EH (cell line): ENCODE measurements at regions not wholly inside any gene's neighbourhood (a gene's known extent, or its start where the extent isn't known, plus 50 kb on each side); places are given as distances from the start of the nearest gene placed in this dataset.
"Not testable (repeated sequence)": the region's sequence is repeated elsewhere in the genome, so short reads cannot be mapped to it uniquely, and the experiment has no call there.

Source experiments
- DNase-seq: peaks from one replicate; pipeline ENCODE4 v3.0.0-alpha.2; 2015; ENCODE audit warnings: low read depth

DNA sequence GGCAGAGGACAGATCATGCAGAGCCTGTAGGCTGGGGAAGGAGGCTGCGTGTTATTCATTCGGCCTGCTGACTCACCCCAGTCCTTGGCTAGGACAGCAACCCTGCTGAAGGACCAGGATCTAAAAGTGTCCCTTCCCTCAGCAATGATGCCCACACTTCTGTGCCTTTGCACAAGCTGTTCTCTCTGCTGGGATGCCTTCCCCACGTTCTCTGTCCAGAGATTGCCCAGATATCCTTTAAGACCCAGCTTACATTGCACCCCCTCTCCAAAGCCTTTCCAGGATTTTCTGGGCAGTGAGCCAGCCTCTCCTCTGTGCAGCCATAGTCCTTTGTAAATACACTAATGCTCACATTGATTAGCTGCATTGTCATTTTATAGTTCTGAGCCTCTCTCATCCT lies 99.3 kb upstream of the CHD6 start:
- DNase-seq: peak; percentile 39

DNA sequence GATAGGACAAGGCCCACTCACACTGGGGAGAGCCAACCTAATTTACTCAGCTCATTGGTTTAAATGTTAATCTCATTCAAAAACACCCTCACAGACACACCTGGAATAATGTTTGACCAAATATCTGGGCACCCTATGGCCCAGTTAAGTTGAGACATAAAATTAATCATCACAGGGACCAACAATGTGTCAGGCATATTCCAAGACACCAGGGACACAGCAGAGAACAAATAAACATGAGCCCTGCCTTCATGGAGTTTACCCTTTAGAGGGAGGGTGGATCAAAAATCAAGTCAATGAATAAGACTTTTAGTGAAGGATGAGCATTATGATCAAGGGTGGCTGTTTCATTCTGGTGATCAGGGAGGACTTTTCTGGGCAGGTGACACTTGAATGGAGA lies 98.7 kb upstream of the CHD6 start:
- DNase-seq: no peak

DNA sequence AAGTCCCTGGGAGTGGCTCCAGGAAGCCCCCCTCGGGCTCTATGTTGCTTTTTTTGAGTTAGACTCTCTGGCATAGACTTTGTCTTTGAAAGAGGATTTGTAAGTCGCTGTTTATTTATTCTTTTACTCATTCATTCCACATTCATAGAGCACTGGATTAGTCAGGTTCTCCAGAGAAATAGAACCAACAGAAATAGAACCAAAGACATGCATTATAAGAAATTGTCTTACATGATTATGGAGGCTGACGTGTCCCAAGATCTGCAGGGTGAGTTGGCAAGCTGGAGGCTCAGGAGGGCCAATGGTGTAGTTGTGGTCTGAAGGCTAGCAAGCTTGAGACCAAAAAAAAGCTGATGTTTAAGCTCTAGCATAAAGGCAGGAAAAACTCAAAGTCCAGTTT lies 98.3 kb upstream of the CHD6 start:
- peak; percentile 68 for DNase-seq

DNA sequence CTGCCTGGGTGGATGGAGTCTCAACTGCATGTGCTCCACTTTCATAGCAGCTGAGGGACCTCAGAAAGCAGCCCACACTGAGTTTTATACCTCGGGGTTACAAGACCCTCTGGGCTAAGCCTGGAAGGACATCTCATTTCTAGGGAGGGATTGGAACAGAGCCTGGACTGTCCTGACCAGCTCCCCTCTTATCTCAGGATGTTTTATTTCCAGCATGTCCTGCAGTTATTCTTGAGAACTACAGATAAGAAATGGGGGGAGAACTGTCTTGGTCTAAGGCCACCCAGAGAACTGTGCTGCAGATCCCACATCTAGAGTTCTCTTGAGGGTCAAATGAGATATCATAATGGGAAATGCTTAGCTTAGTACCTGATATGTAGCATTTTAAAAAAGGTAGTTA lies 97.3 kb upstream of the CHD6 start:
- no peak for DNase-seq

DNA sequence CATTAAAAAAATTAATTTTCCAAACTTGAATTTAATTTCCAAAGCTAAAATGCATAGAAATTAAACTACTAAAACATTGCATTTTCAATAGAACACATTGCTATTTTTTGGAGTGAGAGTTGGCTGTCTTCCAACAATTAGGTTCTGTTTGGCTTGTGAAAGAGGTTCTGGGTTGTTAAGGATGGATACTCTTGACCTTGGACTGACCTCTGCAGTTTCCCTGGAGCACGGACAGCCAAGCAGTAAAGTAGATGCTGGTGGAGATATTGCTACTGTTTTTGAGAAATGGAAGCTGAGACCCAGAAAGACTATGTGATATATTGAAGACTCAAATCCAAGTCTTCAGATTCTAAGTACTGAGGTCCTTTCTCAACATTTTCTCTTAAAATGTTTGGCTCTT lies 95.9 kb upstream of the CHD6 start:
- DNase-seq: no peak

DNA sequence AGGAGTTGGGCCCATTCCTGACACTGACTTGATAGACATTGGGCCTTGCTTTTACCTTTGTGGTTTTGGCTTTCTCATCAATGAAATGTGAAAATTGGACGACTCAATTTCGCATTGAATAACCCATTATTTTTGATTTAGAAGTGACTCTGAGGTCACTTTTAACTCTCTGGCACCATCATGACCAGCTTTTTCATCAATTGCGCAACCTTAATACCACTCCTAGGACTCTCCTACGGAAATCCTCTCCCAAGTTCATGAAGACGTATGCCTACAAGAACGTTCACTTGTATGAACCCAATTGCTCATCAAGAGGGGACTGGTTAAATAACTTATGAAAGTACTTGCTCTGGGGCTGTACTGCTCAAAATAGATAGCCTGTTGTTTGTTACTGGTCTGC lies 86.7 kb upstream of the CHD6 start:
- no peak for DNase-seq

DNA sequence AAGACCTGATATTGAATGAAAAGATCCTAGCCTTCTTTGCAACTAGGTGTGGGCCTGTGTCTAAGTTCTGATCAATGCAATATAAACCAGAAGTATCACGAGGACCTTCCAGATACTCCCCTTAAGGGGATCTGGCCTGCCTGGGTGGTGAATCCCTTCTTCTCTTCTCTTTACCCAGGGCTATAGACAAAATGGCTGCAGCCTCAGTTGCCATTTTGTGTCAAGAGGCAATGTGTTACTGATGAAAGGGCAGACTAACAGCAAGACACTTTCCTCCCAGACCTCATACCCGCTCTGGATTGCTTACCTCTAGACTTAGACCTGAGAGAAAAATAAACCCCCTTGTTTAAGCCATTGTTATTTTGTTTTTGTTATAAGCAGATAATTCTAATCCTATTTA lies 84.5 kb upstream of the CHD6 start:
- no peak for DNase-seq

DNA sequence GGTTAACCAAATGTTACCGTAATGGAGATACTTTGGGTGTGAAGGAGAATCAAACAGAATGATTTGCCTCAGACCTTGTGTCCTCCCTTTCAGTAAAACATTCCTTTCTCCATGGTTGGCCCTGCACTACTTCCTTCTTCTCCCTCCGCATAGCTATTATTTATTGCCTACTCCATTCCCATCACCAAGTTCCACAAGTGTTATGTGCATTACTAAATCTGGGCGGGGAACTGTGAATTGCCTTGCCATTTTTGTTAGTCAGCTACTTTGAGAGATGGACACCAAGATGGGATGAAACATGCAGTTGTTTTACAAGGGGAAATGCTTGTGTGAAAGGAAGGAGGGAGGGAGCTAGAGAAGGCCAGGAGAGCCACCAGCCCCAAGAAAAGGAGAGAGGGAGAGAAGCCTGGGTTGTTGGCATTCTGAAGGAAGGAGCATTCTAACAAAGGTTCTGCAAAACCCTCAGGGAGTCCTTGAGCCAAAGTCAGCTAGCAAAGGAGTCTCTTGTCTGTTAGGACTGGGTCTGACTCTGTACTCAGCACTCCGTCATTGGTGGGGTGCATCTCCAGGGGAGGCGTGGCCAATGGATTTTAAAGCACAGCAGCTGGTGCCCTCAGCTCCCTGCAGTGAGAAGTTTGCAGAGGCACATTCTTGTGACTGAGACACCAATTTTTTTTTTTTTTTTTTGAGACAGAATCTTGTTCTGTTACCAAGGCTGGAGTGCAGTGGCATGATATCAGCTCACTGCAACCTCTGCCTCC lies 83.6 kb upstream of the CHD6 start:
- DNase-seq: peak; percentile 67

DNA sequence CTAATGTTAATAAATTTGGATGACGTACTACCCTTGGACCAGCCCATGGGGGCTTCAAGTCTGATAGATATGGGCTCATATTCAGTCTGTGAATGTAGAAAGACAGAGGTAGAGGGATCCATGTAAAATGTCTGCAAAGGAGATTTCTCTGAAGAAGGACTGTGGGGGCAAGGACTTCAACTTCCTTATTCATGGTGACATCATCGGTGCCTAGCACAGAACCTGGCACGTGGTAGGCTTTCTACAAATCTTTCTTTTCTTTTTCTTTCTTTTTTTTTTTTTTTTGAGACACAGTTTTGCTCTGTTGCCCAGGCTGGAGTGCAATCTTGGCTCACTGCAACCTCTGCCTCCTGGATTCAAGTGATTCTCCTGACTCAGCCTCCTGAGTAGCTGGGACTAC lies 81.5 kb upstream of the CHD6 start:
- DNase-seq: not testable (repeated sequence)

DNA sequence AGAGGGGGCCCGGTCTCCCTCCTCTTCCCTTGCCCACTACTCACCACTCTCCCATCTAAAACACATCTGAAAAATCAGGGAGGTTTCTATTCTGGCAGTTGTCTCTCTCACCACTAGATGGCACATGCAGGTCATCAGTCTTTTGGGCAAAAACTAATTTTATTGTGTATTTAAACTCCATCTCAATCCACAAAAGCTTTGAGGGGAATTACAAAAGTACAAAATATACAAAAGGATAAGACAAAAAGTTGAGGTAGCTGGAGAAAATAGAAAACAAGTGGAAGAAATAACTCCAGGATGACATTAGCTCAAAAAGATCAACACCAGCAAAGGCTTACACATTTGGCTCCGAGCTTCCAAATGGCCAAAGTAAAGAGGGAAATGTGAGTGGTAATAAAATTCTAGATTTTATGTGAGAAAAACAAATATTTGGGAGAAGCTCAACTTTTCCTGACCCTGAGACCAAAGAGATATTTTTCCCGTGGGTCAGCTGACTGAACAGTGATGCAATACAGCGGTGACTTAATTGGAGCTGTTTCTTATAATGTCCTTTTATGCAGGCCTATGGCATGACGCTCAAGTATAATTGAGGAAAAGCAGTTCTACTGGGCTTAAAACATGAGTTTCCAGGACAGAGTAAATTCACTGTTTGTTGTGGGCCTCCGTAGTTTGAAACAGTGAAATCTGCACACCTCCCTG lies 79.8 kb upstream of the CHD6 start:
- DNase-seq: peak; percentile 54

DNA sequence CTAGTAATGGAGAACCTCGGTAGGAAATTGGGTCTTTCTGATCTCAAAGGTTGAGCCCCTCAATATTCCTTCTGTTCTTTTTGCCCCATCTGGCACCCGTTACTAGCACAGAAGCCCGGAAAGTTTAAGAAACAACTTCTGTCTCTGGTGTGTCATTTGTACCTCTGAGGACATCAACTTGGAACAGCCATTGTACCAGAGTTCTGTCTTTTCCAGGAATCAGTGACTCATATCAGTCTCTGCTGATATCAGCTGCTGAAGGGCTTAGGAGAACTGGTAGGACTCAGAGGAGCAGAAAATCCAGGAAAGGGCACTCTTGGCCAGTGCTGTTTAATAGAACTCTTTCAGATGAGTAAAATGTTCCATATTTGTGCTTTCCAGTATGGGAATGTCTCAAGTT lies 78.3 kb upstream of the CHD6 start:
- peak; percentile 22 for DNase-seq

DNA sequence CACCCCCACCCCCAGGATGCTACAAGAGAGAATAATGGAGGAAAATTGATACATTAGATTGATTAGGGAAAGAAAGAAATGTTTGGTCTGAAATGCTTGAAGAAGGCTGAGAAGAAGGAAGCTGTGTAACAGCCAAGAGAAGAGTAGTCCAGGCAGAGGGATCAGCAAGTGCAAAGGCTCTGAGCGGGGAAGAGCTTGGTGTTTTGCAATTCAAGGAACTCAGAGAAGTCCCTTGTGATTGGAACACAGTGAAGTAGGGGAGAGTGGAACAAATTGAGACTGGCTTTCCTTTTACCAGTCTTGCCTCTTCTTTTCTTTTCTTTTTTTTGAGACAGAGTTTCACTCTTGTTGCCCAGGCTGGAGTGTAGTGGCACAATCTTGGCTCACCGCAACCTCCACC lies 76.6 kb upstream of the CHD6 start:
- no peak for DNase-seq

DNA sequence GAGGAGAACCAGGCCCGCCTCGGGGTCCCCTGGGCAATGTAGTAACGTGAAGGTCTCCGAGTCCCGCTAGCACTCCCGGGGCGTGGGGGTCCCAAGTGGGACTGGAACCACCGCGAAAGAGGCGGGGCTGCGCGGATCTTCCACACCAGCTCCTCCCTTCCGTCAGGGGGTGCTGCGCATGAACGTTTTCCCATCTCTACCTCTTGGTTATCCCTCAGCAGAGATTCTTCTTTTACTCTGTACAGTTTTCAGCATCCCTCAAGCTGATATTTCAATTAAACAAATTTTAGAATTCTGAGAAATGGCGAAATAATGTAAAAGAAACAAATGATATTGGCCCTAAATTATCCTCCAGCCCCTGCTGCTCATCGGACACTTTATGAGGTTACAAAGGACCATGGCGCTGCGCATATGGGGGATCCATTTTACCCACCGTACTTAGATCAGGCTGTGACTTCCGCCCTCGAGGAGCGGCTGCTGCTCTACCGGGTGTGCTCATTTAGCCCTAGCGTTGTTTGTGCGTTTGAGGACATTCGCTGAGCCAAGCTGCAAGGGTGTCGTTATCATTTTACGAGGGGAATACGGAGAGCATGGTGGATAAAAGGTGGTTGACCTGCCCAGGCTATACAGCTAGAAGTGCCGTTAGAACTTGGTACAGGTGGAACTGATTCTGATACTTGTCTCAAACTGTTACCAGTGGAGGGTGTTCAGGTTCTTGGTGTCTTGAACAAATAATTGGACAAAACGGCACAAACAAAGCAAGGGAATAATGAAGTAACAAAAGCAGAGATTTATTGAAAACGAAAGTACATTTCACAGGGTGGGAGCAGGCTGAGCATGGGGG lies 75.2 kb upstream of the CHD6 start:
- peak; percentile 85 for DNase-seq

DNA sequence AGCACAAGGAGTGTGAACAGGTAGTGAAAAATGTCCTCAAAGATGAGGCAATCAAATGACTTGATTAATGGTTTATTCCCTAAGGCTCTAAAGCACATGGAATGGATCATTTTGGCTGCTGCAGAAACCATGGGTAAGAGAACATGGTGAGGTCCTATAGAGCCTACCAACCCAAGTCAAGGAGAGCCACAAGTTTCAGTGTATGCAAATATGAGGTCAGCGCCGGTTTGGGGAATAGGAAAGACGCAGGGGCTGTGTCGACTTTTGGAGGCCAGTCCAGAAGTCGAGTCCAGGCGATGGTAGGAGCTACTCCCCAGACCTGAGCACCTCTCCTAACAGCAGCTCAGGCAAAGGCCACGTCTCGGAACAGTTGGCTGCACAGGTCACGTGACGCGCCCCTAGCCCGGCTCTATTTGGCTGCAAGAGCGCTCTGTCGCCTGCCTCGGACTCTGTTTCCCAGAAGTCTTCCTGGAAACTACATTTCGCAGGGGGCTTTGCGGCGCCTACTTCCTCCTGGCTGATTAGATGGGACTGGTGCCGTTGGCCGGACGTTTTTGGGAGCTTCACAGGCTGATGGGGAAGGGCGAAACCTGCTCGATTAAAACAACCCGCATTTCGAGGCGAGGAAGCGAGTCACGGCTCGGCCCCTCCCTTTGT lies 74.4 kb upstream of the CHD6 start:
- DNase-seq: peak; percentile 69

DNA sequence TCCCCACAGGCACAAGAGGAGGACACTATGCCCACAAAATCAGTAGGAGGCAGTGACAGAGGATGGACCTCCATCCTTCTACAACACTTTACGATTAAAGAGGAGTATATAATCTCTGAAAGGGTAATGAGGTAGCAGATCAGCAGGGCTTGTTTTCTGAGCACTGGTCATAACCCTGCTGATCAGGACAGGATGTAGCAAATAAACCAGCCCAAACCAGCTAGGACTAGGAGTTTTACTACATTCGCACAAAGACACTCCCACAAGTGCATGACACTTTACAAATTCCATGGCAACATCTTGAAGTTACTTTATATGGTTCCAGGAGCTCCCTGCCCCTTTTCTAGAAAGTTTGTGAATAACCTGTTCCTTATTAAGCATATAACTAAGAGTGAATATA lies 73.3 kb upstream of the CHD6 start:
- no peak for DNase-seq

DNA sequence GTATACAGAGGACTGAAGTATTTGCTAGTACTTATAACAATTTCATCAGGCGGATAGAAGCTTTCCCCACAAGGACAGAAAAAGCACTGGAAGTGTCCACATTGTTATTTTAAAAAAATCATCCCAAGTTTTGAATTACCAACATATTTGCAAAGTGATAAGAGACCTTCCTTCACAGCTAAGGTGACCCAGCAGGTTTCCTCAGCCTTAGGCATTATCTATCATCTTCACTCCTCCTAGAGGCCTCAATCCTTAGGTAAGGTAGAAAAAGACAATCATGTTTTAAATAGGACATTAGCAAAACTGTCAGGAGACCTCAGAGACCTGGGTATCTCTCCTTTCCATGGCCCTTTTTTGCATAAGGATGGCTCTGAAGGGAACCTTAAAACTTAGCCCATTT lies 72.5 kb upstream of the CHD6 start:
- DNase-seq: no peak

DNA sequence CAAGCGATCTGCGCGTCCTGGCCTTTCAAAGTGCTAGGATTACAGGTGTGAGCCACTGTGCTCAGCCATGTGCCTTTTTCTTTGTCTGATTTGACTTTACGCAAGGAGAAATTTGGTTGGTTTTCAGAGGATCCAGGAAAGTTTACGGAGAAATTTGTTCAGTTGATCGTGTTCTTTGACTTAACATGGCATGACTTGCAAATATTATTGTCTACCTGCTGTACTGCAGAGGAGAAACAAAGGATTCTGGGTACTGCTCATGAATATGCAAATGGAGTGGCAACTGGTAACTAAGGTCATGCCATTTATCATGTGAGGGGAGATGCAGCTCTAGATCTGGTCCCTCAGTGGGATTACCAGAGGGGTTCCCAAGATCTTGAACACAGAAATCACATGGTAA lies 68.8 kb upstream of the CHD6 start:
- no peak for DNase-seq

DNA sequence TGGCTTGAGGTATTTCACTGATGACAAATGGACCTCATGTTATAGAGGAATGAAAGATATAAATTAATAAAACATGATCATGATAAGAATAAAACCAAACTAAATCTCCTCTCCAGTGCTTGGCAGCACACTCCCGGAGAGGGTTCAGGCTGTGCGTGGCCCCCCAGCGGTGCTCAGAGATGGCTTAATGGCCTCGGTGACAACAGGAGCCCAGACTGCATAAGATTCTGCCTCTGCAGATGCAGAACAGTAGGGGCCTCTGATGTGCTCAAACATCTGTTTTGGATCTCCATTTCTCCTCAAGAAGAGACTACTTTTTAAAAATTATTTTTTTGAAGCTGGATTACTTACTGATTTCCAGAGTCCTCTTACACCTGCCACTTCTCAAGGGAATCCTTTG lies 67.0 kb upstream of the CHD6 start:
- not testable (repeated sequence) for DNase-seq

DNA sequence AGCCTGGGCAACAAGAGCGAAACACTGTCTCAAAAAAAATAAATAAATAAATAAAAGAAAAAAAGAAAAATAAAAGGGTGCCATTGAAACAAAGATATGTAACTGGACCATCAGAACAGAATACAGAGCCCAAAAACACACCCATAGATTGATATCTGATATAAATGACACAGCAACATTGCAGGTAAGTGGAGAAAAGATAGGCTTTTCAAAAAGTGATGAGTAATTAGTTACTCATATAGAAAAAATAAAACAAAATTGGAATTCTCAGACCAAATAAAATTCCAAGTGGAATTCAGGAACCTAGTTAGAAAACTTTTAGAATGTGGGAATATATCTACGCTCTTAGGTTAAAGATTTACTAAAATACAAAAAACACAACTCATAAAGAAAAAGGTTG lies 60.6 kb upstream of the CHD6 start:
- DNase-seq: no peak

DNA sequence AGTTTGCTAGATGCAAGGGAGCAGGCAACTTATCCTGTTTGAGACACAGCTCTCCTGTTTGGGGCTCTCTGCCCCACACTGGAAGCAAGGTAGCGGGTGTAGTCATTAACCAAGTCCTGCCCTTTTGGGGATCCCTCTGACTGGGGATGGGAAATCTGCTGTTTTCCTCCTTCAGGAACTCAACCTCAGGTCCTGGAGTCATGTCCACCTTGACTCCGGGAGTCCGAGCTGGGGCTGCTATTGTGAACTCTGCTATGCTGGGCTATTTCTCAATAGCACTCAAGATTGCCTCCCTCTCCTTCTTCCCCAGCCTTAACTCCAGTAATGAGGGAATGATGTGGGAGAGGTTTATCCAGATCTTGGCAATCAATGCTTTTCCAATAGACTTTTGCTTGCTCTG lies 54.1 kb upstream of the CHD6 start:
- DNase-seq: no peak

DNA sequence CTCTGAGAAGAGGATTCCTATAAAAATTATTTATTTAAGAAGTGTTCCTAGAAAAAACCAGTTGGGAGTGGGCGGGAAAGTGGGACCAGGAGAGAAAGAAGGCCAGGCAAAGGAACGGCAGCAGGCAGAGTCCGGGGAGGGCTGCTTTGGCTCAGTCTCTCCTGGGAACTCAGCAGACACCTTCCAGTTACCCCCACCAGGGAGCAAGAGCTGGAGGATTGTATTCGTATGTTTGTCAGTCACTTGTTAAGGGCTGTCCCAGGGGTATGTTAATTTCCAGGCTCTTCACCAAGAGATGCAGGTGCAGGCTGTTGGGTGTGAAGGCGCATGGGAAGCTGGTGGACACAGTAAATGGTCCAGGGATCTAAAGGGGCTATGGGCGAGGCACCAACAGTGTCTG lies 53.0 kb upstream of the CHD6 start:
- DNase-seq: no peak

DNA sequence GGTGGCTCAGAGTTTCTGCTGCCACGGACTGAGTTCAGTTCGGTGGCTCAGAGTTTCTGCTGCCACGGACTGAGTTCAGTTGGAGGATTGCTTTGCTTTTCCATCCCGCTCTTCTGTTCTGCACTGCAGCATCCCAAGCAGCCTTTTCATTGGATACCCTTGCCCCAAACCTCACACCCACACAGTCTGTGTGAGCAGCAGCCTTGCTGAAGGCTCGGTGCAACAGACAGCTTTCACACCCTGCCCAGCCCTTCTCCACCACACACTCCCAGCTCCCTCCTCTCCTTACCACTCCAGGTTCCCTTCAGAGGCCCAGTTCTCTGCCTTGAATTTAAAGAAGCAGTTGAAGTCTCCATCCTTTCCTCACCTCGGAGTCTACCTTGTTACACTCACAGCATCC lies 52.5 kb upstream of the CHD6 start:
- no peak for DNase-seq
